HG03439 (cell line): ENCODE measurements at regions not wholly inside any gene's neighbourhood (a gene's known extent, or its start where the extent isn't known, plus 50 kb on each side); places are given as distances from the start of the nearest gene placed in this dataset.

Source experiments
- ATAC-seq: cut with Tn5 transposase; IDR thresholded peaks from one replicate; pipeline ENCODE4 v1.9.1; 2021; ENCODE audit warnings: mild to moderate bottlenecking, moderate library complexity; ENCODE audit not compliant: unreplicated experiment

DNA sequence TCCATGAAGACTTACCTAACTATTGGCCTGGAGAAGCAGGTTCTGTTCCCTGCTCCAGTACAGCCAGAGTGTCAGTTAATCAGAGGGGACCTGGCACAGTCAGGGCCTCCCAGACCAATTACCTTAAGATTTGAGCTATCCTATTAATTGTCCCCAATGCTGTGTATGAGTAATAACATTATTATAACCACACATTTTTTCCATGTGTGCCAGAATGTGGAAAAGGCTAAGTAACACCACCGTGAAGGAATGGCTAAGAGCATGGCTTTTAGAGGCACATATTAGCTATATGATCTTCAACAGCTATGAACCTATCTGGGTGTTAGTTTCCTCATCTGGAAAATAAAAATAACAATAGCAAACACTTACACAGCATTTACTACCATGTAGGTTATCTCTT is 111.1 kb upstream of the RAP1B start:
- ATAC-seq, result no peak

DNA sequence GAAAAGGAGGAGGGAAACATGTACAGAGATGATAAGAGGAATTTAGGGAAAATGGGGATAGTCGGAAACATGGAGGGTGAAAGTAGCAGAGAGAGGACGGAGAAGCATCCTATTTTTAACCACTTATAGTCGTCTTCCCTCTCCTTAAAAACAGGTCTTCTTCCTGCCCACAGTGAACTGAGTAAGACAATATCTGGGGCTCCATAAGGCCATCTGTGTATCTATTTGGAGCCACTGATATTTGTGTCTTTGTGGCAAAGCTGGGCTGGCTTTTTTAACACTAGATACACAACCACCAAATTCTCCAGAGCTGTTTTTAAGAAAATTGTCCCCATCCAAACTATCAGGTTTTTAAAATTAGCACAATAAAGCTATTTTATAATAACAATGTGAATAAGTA is 109.5 kb upstream of the RAP1B start:
- no peak for ATAC-seq

DNA sequence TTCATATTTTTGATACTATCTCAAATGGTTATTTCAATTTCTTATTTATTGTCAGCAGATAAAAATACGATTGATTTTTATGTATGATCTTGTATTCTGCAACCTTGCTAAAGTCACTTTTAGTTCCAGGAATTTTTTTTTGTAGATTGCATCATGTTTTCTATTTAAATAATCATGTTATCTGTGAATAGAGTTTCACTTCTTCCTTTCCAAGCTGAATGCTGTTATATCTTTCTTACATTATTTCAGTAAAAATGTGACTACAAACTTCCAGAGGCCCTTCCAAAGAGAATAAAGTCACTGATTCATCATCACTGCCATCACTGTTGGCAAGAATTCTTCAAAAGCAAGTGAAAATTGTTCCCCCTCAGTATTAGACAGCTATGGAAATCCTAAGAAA is 104.7 kb upstream of the RAP1B start:
- no peak for ATAC-seq

DNA sequence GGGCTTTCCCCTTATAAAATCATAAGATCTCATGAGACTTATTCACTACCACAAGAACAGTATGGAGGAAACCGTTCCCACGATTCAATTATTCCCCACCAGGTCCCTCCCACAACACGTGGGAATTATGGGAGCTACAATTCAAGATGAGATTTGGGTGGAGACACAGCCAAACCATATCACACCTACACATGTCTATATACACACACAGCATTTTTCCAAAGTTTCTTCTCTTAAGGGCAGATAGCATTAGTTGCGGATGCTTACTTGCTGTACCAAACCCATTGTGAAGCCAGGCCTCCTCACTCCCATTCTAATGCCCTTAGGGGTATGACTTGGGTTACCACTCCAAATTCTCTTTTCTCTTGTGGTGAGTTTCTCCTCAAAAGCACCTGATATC is 104.1 kb upstream of the RAP1B start:
- ATAC-seq, result no peak

DNA sequence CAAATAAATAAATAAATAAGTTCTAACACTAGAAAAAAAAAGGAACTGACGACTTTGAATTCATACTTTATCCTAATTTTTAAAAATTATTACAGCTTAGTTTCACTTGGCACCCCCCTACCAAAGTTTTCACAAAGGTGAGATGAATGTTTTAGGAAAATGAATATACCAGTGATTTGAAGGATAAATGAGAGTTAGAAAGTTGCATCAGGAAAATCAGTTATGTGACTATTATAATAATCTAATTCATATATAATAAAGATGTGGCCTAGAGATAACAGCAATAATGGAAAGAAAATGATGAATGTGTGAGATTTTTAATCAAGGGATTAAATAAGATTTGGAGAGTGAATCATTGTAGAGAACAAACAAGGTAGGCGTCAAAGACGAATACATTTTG is 103.0 kb upstream of the RAP1B start:
- ATAC-seq, result no peak

DNA sequence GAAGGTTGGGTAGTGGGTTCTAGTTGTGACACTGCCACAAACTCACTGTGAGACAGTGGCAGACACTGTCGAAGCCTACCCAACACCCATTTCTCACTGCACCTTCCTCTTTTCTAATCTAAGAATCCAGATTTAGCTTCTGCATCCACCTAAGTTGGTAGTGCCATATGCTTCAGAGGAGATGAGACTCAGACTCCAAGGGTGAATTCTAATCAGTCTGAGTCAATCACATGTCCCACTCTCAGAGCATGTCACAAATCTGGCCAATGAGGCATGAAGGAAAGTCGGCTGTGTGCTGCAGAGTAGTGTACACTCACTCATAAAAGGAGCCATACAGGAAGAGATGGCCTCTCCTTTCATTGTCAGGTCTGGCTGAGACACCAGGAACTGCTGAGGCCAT is 102.1 kb upstream of the RAP1B start:
- ATAC-seq, result no peak

DNA sequence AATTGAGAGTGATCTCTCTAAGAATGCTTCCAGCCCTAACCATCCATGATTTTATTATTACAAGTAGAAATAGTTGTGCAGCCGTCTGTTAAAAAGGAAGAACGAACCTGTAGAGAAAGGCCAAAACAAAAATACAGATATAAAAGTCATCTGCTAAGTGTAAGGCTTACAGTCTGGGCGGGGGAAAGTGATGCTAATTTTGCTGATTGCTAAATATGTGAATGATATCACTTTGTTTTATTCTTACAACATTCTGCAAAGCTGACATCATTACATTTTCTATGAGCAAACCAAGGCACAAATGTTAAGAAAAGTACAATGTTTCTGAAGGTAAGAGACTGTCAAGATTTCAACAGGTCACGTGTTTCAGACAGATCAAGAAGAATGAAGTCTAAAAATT is 101.5 kb upstream of the RAP1B start:
- no peak for ATAC-seq

DNA sequence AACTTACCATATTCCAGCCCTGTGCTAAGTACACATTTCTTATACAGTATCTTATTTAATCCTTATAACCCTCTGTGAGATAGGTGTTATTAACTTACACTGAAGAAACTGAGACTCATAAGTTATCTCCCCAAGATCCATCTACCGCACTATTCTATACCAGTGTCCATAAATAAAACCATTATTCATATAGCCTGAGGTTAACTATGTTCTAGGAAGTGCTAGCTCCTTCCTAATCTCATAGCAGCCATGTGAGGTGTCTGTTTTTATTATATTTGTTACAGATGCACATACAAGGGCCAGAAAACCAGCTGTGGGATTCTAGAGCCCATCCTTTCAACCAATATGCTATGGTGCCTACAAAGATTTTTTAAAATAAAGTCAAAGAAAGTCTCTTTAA is 100.3 kb upstream of the RAP1B start:
- no peak for ATAC-seq

DNA sequence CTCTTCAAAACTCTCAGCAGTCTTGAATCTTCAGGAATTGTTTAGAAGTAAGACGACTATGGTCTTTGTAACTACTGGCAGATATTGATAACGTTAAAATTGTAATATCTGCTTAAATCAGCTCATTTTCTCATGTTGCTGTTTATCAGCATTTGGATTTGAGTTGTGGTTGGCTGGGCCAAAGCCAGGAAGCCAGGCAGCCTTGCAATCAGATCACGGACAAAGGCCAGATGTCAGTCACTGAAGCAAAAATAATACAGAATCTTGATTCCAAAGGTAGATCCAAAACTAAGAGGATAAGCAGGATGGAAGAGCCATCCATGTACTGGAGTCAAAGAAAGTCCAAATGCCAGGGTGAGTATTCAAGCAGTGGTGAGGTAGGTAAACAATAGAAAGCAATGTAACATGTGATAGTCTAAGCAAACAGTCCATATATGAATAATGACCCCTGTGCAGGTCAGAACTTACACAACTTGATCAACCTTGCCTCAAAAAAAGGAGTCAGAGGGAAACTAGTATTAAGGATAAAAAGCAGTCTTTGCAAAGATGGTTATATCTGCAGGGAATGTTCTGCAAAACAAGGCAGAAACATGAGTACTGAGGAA is 95.8 kb upstream of the RAP1B start:
- no peak for ATAC-seq

DNA sequence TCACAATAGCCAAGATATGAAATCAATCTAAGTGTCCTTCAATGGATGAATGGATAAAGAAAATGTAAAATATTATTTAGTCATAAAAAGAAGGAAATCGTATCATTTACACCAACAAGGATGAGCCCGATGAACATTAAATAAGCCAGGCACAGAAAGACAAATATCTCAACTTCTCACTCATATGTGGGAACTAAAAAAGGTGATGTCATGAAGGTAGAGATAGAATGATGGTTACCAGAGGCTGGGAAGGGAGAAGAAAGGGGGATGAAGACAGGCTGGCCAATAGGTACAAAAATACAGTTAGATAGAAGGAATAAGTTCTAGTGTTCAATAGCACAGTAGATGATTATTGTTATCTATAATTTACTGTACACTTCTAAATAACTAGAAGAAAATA is 94.9 kb upstream of the RAP1B start:
- ATAC-seq, result no peak

DNA sequence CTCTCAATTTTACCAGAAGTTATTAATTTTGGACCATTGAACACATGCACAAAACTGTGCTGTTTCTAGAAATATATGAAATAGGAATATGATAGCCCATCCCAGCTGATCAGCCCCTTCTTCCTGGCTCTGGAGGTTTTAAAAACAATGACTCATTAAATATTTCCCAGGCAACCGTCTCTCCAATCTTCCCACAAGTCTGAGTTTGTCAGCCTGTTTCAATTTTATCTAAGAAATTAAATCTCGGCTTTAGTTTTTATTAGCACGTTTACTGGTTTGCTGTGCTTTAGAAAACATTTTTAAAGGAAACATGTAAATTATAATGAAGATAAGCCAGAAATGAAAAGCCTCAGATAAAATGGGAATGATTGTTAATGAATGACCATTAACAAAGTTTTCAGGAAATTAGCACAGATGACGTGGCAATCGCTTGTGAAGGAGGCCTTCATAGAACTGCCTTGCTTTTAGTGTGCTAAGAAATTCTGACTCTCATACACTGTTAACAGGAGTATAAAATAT is 89.3 kb upstream of the RAP1B start:
- ATAC-seq, result no peak

DNA sequence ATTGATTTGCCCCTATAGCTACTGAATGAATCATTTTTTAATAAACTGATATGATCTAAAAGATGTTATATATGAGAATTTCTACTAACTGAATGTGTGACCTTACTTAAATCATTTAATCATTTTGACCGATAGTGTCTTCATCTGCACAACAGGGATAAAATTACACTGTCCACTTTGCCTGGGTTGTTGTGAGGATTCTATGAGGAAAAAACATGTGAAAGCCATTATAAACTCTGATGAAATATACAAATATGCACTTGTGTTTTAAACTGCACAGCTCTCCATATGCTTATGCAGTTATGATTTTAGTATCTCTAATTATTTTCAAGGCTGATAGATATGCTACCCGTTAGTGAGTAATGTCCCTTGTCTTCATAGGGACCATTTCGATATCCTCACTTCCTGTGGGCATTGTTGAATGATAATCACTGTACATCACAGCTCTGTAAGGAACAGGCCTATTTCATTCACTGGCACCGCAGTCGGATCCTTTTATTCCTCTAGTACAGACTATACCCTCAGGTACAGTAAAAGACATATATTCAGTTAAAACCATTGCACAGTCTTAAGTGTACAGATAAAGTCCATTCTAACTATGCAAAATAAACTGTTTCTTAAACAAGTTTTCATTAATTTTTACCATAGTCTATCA is 88.7 kb upstream of the RAP1B start:
- ATAC-seq, result no peak

DNA sequence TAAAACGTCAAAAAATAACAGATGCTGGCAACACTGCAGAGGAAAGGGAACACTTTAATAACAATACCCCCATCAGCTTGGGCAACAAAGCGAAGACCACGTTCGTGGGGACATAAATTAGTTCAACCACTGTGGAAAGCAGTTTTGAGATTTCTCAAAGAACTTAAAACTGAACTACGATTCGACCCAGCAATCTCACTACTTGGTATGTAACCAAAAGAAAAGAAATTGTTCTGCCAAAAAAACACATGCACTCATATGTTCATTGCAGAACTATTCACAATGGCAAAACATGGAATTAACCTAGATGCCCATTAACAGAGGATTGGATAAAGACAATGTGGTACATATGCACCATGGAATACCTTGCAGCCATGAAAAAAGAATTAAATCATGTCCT is 81.2 kb upstream of the RAP1B start:
- ATAC-seq, result no peak

DNA sequence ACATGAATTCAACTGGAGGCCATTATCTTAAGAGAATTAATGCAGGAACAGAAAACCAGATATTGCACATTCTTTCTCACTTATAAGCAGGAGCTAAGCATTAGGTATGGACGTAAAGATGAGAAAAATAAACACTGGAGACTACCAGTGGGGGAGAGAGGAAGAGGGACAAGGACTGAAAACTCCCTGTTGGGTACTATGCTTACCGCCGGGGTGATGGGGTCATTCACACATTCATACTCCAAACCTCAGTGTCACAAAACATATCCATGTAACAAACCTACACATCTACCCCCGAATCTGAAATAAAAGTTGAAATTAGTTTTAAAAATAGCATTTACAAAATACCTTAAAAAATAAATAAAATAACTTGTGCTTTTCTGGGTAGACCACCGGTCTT is 80.8 kb upstream of the RAP1B start:
- ATAC-seq, result no peak

DNA sequence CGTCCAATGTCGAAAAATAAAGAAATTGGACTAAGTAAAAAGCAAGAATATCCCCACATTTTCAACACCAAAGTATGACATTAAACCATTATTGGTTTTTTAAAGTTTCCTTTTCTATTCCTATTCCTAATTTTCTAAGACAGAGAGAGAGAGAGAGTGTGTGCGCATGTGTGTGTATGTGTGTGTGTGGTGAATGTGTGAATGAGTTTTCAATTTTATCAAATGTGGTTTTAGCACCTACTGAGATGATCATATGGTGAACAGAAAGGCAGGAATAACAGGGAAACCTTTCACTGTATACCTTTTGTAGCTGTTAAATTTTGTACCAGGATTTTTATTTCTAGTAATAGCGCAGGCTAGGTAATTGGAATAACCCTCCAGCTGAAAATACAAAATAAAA is 80.4 kb upstream of the RAP1B start:
- no peak for ATAC-seq

DNA sequence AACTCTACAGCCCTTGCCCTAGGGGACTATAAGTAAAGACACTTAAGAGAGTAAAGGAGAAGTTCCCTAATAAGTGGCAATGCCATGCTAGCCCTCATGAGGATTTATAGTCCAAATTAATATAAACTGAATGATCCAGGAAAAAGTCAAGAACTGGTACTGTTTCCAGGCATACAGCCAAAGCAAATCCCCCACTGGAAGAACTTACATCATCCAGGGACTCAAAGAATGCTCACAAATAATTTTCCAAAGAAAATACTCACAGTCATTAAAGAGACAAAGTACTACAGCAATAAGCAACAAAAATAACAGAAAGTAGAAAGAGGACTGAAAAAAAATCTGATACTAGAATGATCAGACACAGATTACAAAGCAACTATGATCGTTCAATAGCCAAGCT is 79.7 kb upstream of the RAP1B start:
- ATAC-seq, result no peak

DNA sequence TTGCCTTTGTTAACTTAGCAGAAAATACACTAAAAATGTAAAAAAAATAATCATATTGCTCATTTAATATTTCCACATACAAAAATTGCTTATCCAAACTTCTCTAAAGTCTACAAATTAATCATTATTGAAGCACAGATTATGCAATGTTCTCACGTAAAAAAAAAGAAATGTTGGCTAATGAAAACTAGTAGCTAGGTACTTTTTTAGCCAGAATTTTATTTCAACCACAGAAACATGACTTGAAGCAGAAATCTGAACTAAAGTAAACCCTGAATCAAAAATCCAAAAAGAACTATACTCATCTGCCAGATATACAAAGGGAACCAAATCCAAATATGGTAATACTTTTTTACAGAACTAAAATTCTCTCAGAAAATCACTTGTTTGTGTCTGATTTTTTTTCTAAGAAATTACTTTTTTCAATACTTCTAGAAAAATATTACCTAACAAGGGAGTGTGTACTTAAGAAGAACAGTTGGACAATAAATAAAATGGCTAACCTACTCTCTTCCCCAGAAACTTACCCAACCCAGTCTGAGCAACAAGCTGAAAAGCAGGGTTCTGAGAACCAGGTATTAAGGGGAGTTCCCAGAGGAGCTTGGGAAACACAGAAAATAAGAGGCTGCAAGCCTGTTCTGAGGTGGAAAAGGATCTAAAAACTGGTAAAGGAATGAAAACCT is 78.4 kb upstream of the RAP1B start:
- no peak for ATAC-seq

DNA sequence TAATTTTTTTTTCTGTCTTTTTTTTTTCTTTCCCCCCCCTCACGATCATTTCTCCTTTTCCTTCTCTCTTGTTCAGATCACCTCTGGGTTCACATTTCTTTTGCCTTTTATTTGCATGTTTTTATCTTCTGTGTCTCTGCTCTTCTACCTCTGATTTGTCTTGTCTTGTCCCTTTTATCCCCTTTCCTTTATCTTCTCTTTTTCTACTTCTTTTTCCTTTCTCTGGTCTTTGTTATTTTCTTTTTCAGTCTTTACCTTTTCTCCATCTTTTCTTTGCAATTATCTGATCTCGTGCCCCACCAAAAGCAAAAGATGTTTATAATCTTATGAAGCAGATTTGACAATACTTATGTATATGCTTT is 77.8 kb upstream of the RAP1B start:
- no peak for ATAC-seq

DNA sequence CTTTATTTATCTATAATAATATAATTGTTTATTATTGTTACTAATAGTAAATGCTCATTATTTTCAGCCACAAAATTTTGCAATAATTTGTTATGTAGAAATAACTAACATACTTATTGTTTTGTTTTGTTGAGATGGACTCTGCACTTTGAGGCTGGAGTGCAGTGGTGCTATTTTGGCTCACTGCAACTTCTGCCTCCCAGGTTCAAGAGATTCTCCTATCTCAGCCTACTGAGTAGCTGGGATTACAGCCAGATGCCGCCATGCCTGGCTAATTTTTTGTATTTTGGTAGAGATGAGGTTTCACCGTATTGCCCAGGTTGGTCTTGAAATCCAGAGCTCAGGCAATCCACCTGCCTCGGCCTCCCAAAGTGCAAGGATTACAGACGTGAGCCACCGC is 76.6 kb upstream of the RAP1B start:
- ATAC-seq, result no peak

DNA sequence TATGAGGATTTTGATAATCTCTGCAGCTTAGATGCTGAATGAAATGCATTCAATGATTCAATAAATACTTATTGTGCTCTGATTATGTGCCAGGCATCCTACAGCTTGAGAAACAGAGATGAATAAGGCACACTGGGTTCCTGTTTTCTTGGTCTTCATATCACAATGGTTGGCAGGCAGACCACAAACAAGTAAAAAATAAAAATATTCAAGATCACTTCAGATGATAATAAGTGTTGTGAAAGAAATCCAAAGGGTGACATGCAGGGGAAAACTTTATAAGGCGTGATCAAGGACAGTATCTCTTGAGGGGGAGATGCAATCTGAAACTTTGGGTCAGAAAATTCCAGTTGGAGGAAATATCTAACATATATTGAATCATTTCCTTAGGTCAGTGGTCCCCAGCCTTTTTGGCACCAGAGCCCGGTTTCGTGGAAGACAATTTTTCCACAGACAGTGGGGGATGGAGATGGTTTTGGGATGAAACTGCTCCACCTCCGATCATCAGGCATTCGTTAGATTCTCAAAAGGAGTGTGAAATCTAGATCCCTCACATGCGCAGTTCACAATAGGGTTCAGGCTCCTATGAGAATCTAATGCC is 73.7 kb upstream of the RAP1B start:
- no peak for ATAC-seq

DNA sequence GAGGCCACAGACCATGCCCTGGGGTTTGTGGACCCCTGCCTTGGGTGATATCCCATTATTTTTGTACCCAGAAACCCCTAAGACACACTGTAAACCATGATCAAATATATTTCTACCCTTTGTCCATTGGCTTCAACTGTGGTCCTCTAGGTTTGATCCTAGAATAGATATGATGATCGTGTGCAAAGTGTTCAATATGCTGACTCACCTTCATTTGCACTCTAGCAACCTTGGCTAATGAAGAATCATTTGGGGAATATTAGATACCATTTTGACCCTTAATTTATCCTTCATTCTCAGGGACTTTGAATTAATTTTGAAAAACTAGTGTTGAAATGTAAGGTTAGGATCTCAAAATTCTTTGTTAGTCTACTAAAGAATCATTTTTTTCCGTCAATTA is 73.1 kb upstream of the RAP1B start:
- ATAC-seq, result no peak
